NCI-H526 (cell line): ENCODE measurements at regions not wholly inside any gene's neighbourhood (a gene's known extent, or its start where the extent isn't known, plus 50 kb on each side); places are given as distances from the start of the nearest gene placed in this dataset.

Source experiments
- DNase-seq, 2 experiments: peaks; one replicate each; lab custom pipeline; 2025; lab: John Stamatoyannopoulos, UW

DNA sequence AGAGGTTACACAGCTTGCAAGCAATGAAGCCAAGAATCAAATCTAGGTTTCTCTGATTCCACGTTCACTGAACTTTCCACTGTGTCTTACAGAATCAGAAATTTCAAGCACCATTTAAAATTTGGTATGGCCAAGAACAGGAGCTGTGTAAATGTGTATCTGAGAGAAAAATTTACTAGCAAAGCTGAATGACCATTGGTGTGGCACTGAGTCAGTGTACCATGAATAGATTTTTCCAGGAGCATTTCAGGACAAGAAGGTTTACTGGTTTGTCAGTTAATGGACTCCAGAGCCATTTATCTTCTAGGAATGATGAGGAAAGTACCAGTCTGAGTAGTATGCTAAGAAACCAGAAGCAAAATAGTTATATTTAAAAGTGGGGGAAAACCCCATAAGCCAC is 269.4 kb upstream of the FAT3 start:
- DNase-seq = no peak

DNA sequence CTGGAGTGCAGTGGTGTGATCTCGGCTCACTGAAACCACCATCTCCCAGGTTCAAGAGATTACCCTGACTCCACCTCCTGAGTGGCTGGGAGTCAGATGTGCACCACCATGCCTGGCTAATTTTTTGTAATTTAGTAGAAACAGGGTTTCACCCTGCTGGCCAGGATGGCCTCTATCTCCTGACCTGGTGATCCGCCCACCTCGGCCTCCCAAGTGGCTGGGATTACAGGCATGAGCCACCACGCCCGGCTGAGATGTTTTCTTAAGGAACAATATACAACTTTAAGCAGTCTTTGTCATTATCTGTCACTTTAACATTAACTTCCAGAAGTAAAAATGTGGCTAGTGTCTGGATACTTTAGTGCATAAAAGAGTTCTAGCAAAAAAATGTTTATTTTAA is 272.6 kb upstream of the FAT3 start:
- no peak for DNase-seq

DNA sequence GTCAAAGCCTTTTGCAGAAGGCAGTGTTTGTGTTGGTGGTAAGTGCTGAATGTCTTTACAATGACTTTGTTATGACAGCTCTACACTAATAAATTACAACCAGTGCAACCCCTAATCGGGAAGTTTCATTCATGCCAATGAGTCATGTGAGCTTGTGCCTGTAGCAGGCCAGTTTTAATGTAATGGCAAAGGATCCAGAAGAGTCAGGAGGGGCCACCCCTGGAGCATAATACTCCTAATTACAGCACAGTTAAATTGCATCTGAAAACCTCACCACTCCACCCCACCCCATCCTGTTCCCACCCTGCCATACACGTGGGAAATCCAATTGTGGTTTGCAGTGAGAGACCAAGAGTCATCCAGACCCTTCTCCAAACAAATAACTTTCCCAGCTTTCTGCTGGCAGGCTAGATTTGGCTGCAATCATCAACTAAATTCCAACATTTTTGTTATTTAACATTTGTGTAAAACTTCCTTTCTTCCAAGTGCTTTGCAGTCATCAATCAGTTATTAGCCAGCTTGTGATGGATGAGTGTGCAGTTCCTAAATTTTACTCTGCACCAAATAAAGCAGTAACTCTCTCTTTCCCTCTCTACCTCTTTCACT is 277.3 kb upstream of the FAT3 start:
- DNase-seq = no peak

DNA sequence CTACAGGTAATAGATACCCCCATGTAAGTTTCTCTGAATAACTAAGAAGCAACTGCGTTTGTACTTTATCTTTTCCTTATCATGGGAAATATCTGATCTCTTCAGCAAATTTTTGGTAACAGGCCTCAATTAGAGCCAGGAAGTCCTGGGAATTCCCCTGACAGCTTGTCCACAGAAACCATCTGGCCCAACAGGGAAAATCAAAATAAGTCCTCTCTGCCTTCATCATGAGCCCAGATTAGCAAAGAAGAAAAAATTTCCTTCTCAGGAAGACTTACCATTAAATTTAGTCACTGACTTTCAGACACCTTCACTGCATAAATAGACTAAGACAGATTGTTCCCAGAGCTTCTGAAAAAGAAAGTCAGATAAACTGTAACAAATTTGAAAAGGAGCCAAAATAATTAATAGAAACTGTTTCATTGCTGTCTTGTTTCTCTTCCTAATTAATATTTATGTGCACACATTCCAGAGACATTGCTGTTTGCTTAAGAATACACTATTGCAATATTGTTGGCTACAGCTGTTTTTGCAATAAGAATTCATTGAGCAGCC is 278.1 kb upstream of the FAT3 start:
- no peak for DNase-seq

DNA sequence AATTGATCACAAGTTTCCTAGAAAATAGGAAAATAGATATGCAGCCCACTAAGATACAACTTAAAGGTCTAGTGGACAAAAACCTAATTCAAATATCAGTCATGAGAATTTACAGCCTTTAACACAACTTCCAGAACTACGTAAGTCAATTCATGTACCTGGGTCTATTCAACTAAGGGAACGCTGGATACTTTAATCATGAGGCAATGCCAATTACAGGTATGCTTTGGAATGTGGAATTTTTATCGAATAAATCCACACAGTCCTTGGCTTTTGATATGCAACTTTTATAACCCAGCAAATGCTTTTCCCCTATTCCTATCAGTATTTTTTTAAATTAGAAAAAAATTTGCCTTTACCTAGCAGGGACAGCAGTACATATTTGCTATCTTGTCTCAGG is 289.5 kb upstream of the FAT3 start:
- DNase-seq = no peak

DNA sequence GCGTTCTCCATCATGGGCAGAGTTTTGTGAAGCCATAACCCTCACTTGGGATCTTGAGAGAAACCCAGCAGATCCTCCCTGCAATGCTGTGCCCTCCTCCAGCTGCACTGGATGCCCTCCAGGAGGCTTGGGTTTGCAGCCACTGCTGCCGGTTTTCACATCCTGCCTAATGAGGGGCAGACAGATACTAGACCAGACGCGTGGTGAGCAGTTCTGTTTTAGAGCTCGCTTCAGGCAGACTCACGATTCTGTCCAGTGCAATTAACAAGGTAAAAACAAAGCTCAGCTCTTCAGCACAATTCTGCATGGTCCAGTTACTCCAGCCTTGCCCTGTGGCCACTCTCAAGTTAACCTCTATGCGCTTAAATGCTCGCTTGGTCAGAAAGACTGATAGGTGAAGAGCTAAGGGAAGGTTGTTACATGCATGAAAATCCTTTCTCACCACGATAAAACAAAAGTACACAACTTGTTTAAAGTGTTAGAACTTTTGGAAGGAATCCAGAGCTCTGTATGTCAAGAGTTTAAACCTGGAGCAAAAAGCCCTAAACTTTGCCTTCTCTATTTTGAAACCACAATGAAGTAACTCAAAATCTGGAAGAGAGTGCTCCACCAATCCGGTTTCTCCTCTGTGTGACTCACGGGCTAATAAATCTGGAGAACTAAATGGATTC is 292.3 kb upstream of the FAT3 start:
- DNase-seq = no peak

DNA sequence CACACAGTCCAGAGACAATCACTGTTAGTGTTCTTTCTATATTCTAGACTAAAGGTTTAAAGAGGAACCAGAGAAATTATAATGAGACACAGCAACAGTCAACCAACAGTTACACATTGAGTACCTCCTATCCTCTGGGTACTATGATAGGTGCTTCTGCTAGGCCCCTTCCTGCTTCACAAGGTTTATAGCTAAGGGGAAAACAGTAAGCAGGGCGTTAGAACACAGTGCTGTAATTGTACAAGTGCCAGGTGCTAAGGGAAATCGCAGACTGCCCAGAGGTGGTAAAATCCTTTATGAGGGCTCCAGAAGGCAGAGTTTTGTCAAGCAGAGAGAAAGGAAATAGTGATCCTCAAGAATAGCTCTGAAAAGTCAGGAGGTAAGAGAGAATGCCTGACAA is 297.2 kb upstream of the FAT3 start:
- peak in 1 of 2 experiments; percentile 23 for DNase-seq

DNA sequence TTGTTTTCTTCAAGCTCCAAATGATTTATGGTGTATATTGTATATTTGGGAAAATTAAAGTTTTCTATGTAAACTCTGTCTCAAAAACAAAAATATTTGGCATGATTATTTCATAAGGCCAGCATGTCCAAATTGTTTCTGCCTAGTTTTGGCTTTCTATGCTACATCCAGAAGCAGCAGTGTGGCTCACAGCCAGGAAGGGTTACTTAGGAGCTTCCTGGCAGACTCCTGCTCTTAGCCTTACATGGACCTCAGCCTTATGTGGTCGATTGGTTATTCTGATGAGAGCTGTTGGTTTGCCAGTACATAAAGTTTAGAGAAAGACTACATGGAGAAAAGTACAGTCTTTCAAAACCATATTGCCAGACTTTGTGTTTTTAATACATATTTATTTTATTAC is 297.7 kb upstream of the FAT3 start:
- no peak for DNase-seq

DNA sequence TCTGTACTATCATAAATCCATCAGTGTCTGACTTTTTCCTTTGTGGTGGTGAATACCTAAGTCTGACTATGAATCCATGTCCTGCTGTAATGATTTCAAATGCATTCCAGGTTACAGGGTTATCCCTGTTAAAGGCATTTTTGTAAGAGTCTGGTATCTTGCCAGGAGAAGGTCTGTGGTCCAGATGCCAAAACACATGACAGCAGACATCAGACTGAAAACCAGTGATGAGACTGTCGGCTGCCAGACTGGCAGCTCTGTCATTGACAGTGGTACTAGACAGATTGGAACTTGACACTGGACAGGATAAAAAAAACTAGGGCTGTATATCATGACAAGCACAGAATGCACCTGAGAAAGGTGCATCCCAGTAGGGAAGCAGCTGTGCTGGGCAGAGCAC is 301.8 kb upstream of the FAT3 start:
- DNase-seq = no peak

DNA sequence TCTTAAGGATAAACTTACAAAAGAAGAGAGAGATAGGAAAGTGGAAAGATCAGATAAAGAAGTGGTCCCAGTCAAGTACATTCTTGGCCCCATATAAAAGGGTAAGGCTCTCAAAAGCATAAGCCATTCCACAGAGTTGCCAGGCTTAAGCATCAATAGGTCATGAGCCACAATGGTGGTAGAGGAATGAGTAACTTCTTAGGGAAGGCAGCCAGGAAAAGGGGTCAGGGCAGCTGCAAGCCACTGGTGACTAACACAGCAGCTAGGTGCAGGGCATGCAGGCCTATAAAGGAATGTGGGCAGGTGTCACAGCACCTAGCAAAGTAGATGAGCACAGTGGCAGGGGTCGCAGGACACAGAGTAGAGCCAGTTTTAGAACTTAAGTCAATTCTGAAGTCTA is 302.6 kb upstream of the FAT3 start:
- DNase-seq = no peak

DNA sequence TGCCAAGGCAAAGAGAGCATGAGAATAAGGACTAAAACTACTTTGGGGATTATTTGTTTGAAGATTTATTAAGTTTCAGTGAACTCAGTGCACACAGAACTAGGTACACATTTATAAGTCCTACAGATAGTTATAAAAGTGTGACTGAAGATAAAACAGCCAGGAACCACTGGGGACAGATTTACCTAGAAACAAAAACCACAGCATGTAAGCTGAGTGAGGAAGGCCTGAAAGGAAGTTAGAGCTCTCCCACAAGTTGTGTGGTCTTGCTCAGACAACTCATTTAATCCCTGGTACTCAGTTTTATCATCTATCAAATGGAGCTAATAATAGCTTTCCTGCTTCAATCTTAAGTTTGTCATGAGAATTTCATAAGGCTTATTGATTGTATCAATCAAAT is 311.2 kb upstream of the FAT3 start:
- DNase-seq = no peak

DNA sequence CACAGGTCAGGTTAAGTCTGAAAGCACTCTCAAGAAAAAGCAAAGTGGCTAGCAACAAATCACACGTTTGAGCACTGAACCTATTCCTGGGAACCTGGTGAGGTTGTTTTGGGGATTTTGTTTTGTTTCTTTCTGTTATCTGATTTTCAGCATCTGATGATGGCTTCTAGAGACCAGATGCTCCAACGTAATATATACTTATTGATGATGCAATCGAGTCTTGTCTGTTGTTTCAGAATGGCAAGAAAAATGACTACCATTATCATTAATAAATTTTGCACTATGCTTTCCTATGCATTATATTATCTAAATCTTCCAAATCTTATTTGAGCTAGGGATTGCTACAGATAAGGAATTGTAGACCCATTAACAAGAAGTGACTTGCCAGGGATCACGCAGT is 312.3 kb upstream of the FAT3 start:
- no peak for DNase-seq

DNA sequence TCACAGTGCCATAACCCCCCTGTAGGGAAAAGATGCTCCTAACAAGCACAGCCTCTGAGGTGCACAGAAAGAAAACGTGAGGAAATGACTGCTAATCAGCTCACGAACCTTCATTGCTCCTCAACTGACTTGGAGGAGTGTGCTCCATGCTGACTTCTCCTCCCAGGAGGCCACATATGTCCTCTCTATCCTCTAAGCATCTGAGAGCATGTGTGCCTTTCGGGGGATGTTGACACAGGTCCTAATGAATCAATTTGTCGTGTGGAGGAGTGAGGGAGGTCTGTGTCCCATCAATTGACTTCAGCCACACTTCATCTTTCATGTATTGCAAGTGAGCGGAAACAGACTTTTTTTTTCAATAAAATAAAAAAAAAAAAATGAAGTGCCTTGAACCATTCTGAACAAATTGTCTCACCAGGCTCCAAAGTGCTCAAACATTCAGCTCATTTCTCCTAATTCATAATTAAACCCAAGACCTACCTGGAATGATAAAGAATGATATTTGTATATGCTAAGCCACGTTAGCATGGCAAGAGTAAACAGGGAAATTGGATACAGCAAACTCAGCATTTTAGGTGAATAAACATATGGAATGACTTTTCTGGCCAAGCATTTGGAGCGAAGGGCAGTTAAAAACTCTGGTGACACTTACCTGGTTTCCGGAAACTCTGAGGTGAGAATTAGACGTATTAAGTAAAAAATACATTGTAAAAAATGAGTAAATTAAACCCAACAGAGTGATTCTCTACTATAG is 317.6 kb upstream of the FAT3 start:
- DNase-seq = peak in 1 of 2 experiments; percentile 21

DNA sequence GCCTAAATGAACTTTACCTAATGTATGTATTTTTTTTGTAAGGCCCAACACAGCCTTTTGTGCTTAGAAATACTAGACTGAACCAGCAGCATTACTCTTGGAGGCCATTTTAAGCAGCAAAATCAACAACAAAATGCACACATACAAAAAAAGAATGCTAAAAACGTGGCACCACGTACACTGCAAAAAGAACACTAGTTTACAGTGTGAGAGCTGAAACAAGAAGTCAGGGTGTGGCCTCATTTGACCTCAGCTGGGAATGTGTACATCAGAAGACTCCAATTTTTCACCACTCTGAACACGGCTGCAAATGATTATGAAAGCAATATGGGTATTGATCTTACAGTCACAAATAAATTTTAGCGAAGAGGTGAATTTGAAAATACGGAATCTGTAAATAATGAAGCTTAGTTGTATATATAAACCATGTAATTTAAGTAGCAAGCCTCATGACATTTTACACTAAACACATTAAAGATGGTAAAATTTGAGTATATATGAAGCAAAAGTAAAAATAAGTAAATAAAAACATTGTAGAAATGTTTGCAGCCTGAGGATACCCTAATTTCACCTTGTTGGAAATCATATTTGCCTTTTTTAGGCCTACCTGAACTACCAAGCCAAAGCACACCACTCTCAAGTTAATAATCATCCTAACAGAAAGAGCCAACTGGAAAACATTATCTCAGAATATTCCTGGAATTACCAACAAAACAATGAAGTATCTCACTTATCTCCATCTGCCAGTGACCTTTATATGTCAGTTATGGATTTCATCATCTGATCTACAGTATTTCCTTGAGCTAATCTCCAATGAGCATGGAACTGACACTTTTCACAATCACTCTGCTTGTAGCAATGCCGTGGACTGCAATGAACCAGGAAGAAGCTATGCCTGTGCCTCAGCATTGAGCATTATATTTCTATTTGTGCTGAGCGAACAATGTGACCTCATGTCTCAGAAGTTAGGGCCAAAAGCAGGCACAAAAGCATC is 319.5 kb upstream of the FAT3 start:
- no peak for DNase-seq

DNA sequence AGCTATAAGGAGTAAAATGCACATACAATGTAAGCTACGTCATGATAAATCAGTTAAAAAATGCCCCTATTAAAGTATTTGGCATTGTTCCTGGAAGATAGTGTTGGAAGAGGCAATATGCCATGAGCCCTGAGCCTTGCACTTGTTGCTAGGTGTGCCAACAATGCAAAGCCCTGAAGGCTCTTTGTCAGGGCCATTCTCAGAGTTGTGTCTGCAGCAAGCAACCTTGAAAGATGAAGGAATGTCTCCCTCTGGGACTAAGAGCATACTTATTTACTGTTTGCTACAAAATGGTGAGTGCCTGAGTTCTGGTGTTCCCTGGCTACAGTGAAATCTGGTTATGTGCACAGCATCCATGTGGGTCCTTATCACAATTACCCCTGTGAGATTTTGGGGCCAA is 322.3 kb upstream of the FAT3 start:
- DNase-seq = no peak

DNA sequence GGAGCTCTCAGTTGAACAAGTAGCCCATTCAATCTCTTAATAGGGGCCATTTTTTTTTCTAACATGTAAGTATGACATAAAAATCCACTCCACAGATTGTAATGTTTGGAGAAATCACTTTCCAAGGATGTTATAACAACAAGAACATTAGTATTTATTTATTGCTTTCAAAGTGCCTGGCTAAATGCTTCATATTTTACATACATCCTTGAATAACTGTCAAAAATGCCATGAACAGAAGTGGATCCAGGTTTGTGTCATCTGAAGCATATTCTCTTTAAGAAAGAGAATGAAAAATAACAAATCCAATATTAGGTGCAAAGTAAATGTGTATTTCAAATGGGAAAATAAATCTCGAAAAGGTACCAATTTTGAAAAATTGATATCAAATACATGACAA is 344.0 kb upstream of the FAT3 start:
- no peak for DNase-seq

DNA sequence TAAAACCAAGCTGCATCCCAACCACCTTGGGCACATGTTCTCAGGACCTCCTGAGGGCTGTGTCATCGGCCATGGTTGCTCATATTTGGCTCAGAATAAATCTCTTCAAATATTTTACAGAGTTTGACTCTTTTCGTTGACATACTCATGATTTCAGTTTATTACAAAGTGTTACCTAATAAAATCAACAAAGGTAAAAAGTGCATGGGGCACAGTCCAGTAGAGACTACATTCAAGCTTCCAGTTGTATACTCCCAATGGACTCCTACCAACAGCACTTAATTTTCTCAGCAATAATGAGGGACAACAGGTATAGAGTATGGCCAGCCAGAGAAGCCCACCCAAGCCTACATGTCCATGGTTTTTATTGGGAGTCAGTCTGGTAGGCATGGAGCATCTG is 347.9 kb upstream of the FAT3 start:
- no peak for DNase-seq

DNA sequence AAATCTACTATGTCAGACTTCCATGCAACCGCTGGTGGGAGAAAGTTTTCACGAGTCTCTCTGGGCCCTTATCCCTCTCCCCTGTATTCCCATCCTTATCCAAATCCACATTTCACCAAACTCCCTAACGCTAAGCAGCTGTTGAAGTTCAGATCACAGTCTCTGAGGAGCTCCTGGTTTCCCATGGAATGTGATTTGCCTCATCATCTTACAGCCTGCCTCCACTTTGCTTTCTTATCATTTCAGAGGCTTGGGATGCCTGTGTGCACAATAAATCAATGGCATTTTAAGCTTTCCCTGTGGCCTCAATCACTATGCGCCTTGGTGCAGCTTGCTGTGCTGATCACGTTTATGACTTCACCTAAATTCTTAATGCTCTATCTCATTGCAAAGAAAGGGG is 352.4 kb upstream of the FAT3 start:
- no peak for DNase-seq

DNA sequence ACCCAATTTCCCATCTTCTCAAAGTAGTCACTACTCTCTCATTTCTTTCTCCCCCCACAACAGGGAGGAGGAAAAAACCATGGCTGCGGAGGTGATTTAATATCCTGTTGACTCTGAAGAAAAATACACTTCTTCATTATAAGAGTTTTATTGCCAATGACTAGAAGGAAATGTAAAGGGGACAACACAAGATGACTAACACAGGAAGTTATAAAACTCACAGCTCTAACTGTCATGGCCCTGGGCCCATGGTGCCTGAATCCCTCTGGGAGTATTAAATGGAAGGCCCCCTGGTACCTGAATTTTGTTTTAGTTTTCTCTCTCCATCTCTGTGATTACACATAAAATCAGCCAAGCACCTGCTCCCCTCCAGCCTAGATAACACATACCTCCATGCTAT is 352.8 kb upstream of the FAT3 start:
- DNase-seq = no peak

DNA sequence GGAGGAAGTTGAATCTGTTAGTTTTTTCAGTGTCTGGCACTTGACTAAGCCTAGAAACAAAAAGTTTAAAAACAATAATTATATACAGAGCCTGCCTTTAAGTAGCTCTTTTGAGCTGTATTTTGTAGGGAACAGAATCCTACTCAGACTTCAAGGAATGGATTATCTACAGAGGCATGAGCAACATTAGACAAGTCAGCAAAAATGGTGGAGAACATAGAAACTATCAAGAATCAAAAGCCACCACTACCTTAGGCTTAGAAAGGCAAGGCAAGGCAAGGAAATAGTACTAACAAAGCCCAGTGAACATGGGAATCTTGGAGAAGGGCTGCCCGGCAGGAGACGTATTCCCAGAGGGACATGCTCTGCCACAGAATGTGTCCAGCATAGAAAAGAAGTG is 353.6 kb upstream of the FAT3 start:
- no peak for DNase-seq

DNA sequence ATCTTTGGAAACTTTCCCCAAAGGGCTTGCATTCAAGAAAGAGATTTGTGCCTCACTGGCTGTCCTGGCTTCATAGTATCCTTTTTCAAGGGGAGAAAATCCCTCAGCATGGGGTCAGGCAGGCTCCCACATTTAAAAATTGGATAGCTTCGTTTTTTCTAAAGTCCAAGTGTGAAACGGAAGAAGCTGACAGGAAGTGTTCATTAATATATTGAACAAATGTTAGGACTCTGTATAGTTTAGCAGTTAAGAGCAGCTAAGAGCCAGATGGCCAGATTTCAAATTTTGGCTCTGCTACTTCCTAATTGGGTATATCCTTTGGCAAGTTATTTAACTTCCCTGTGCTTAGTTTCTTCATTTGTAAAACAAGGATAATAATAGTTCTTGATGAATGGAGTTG is 354.9 kb upstream of the FAT3 start:
- DNase-seq = no peak

DNA sequence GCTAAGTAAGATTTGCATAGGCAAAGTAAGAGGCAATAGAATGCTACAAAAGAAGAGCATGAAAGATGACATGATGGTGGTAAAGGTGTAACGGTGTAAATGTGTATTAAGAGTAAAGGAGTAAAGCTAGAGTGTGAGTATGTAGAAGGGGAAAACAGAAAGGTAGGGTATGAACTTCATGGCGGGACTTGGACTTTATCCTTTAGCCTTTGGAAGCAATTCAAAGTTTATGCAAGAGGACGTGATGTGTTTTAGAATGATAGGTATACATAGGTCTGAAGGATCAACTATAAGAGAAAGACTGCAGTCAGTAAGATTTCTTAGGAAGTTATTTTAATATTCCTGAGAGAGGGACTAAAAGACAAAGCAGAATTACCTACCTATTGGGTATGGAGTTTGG is 358.0 kb upstream of the FAT3 start:
- DNase-seq = peak in 1 of 2 experiments; percentile 32
